Femur (tissue), 1 donor: ENCODE measurements at regions not wholly inside any gene's neighbourhood (a gene's known extent, or its start where the extent isn't known, plus 50 kb on each side); places are given as distances from the start of the nearest gene placed in this dataset.

Experiments used
- DNase-seq: peaks from one replicate; pipeline ENCODE4 v3.0.0-alpha.2; 2017

GRCh38 chr18:45274026-45274425 is 341.2 kb upstream of the SLC14A2 start:
- no peak for DNase-seq

- DNase-seq, result no peak
Observed at GRCh38 chr18:45275367-45276113, 339.7 kb upstream of the SLC14A2 start.

GRCh38 chr18:45276878-45277277 is 338.4 kb upstream of the SLC14A2 start:
- no peak for DNase-seq

GRCh38 chr18:45277908-45278307 is 337.4 kb upstream of the SLC14A2 start:
- no peak for DNase-seq

GRCh38 chr18:45280481-45281276 is 334.6 kb upstream of the SLC14A2 start:
- no peak for DNase-seq

GRCh38 chr18:45282101-45282812 is 333.0 kb upstream of the SLC14A2 start:
- DNase-seq, result no peak

- DNase-seq, result no peak
Observed at GRCh38 chr18:45284174-45284573, 331.1 kb upstream of the SLC14A2 start.

- no peak for DNase-seq
Observed at GRCh38 chr18:45284851-45285250, 330.4 kb upstream of the SLC14A2 start.

GRCh38 chr18:45285251-45285650 is 330.0 kb upstream of the SLC14A2 start:
- no peak for DNase-seq

- DNase-seq, result no peak
Observed at GRCh38 chr18:45286431-45286830, 328.8 kb upstream of the SLC14A2 start.

GRCh38 chr18:45287531-45287930 is 327.7 kb upstream of the SLC14A2 start:
- DNase-seq, result no peak

- DNase-seq, result no peak
Observed at GRCh38 chr18:45290364-45290763, 324.9 kb upstream of the SLC14A2 start.

- no peak for DNase-seq
Observed at GRCh38 chr18:45291621-45292615, 323.4 kb upstream of the SLC14A2 start.

GRCh38 chr18:45295388-45295787 is 319.9 kb upstream of the SLC14A2 start:
- DNase-seq, result no peak

- no peak for DNase-seq
Observed at GRCh38 chr18:45298986-45299385, 316.3 kb upstream of the SLC14A2 start.

- no peak for DNase-seq
Observed at GRCh38 chr18:45303026-45303425, 312.2 kb upstream of the SLC14A2 start.

GRCh38 chr18:45304558-45304957 is 310.7 kb upstream of the SLC14A2 start:
- no peak for DNase-seq

- no peak for DNase-seq
Observed at GRCh38 chr18:45312555-45313126, 302.6 kb upstream of the SLC14A2 start.

- DNase-seq, result no peak
Observed at GRCh38 chr18:45316127-45316526, 299.1 kb upstream of the SLC14A2 start.

GRCh38 chr18:45317948-45318640 is 297.2 kb upstream of the SLC14A2 start:
- no peak for DNase-seq

- DNase-seq, result no peak
Observed at GRCh38 chr18:45320724-45321123, 294.6 kb upstream of the SLC14A2 start.
